ENCODE measurements at regions not wholly inside any gene's neighbourhood (a gene's known extent, or its start where the extent isn't known, plus 50 kb on each side); places are given as distances from the start of the nearest gene placed in this dataset.
"Not testable (repeated sequence)": the region's sequence is repeated elsewhere in the genome, so short reads cannot be mapped to it uniquely, and the experiment has no call there.

DNA sequence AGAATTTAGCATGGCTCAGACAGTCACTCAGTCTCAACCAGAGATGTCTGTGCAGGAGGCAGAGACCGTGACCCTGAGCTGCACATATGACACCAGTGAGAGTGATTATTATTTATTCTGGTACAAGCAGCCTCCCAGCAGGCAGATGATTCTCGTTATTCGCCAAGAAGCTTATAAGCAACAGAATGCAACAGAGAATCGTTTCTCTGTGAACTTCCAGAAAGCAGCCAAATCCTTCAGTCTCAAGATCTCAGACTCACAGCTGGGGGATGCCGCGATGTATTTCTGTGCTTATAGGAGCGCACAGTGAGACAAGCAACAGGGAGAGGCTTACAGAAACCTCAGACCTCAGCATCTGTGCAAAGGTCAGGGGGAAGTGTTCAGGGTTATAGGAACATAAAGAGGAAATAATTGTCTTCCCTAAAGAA, 307.6 kb downstream of the DAD1 start:
- TF ChIP-seq, protein P1, sequence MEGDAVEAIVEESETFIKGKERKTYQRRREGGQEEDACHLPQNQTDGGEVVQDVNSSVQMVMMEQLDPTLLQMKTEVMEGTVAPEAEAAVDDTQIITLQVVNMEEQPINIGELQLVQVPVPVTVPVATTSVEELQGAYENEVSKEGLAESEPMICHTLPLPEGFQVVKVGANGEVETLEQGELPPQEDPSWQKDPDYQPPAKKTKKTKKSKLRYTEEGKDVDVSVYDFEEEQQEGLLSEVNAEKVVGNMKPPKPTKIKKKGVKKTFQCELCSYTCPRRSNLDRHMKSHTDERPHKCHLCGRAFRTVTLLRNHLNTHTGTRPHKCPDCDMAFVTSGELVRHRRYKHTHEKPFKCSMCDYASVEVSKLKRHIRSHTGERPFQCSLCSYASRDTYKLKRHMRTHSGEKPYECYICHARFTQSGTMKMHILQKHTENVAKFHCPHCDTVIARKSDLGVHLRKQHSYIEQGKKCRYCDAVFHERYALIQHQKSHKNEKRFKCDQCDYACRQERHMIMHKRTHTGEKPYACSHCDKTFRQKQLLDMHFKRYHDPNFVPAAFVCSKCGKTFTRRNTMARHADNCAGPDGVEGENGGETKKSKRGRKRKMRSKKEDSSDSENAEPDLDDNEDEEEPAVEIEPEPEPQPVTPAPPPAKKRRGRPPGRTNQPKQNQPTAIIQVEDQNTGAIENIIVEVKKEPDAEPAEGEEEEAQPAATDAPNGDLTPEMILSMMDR (CRISPR knock-in tag; IDR thresholded peaks at IDR 0.05), result not testable (repeated sequence)
- TF ChIP-seq BHLHE40 (IDR thresholded peaks at IDR 0.05; ENCODE audit: low read length); ESRRA (CRISPR knock-in tag; IDR thresholded peaks at IDR 0.05; ENCODE audit: low read depth); ASH2L (IDR thresholded peaks at IDR 0.05; ENCODE audit: insufficient read length, low read depth, low read length); SETDB1 (CRISPR knock-in tag; IDR thresholded peaks at IDR 0.05; ENCODE audit: borderline replicate concordance): not testable (repeated sequence)

Data from HepG2 (cell line).